ENCODE measurements at regions not wholly inside any gene's neighbourhood (a gene's known extent, or its start where the extent isn't known, plus 50 kb on each side); places are given as distances from the start of the nearest gene placed in this dataset.

DNA sequence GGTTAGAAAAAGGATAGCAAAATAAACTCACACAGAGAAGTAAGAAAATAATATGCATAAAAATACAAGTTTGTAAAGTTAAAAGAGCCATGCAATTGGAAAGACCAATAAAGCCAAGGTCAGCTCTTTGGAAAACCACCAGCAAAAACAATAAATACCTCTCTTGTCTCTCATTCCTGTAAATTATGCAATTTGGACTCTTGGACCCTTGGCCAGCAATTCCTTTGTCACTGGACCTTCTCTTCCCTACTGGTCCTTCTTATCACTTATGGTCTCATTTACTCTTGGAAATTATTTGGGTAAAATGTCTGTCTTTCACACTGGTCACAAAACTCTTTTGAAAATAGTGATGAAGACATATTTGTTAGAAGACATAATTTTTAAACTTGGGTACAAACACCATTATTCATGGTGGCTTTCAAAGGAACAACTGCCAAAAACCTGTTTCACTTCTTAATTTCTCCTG lies 379.5 kb downstream of the TMEM232 start:
- Histone ChIP-seq H2BK20ac (ENCODE audit: low read length) (no peak overlapping the region), H3K9me3 (ENCODE audit: insufficient read depth in 2 of 2, low read depth in 1 of 2, low read length in 1 of 2) (no peaks in the 10 kb centered on the region), H2AK5ac (ENCODE audit: low read depth, low read length) (no peak overlapping the region), H3K79me2 (ENCODE audit: control insufficient read depth in 1 of 2, insufficient read depth in 2 of 2, low read length in 2 of 2) (no peaks in the 10 kb centered on the region), H3K36me3 (ENCODE audit: control insufficient read depth in 2 of 4, insufficient read depth in 4 of 4, low read length in 3 of 4) (no peaks in the 10 kb centered on the region), H4K91ac (replicated peaks; ENCODE audit: insufficient read length, low read length) (no peak overlapping the region), H3K23me2 (ENCODE audit: low read depth, low read length) (no peaks in the 10 kb centered on the region), H3K56ac (replicated peaks; ENCODE audit: insufficient read length, low read depth, low read length) (no peak overlapping the region), H4K20me1 (replicated peaks in 1 of 2; ENCODE audit: control insufficient read depth in 1 of 2, insufficient read depth in 2 of 2, low read length in 2 of 2) (no peaks in the 10 kb centered on the region), H2BK5ac (ENCODE audit: low read depth, low read length) (no peak overlapping the region), H3K79me1 (ENCODE audit: low read depth, low read length) (no peaks in the 10 kb centered on the region), H3K23ac (ENCODE audit: insufficient read length) (no peak overlapping the region), H2BK120ac (replicated peaks; ENCODE audit: low read depth, low read length) (no peak overlapping the region), H3K18ac (ENCODE audit: extremely low read depth, low read length) (no peak overlapping the region), H2AFZ (ENCODE audit: low read length) (no peak overlapping the region), H3K27ac (ENCODE audit: low read depth, low read length) (no peak overlapping the region), H3K4ac (replicated peaks; ENCODE audit: insufficient read length, low read depth, low read length) (no peak overlapping the region), H2BK15ac (ENCODE audit: low read length) (no peak overlapping the region), H3K4me1 (replicated peaks in 1 of 4; ENCODE audit: control insufficient read depth in 3 of 4, insufficient read depth in 4 of 4, low read length in 3 of 4) (no peaks in the 10 kb centered on the region), H4K5ac (ENCODE audit: insufficient read length, low read depth, low read length) (no peak overlapping the region), H3K4me3 (ENCODE audit: extremely low read depth in 1 of 4, insufficient read depth in 2 of 4, low read depth in 3 of 4, low read length in 4 of 4) (no peak overlapping the region), H3K27me3 (replicated peaks in 1 of 4; ENCODE audit: control insufficient read depth in 3 of 4, extremely low read depth in 1 of 4, insufficient read depth in 3 of 4, low read length in 3 of 4) (no peaks in the 10 kb centered on the region), H3K14ac (ENCODE audit: insufficient read length) (no peak overlapping the region), H3K4me2 (ENCODE audit: insufficient read depth in 1 of 2, low read depth in 2 of 2, low read length in 2 of 2) (no peak overlapping the region), H2BK12ac (ENCODE audit: low read depth, low read length) (no peak overlapping the region), H4K8ac (ENCODE audit: extremely low read depth, insufficient read depth, low read length) (no peak overlapping the region), H3K9ac (replicated peaks in 1 of 4; ENCODE audit: extremely low read depth in 1 of 4, low read depth in 3 of 4, low read length in 3 of 4) (no peak overlapping the region)
- DNase-seq (ENCODE audit: low read depth in 1 of 2, low spot score in 2 of 2) = no peak
- CTCF ChIA-PET (ENCODE audit: partially characterized antibody) = no interaction called here
- POLR2A ChIA-PET (ENCODE audit: partially characterized antibody) = no interaction called here
- no peak for FAIRE-seq
- TF ChIP-seq CREB1 (IDR thresholded peaks at IDR 0.05) (no peak), YY1 (IDR thresholded peaks at IDR 0.05; ENCODE audit: low read depth, low read length) (no peak), TCF12 (IDR thresholded peaks at IDR 0.05; ENCODE audit: low read depth, low read length) (no peak), POLR2A (IDR thresholded peaks at IDR 0.05; ENCODE audit: control extremely low read depth in 1 of 2, low read depth in 2 of 2, low read length in 2 of 2) (no peak), TAF7 (optimal IDR thresholded peaks at IDR 0.05; ENCODE audit: borderline replicate concordance, low read depth, low read length) (no peak), SIX5 (IDR thresholded peaks at IDR 0.05; ENCODE audit: low read depth, low read length) (no peak), KDM4A (IDR thresholded peaks at IDR 0.05; ENCODE audit: low read depth, low read length, severe bottlenecking) (no peak), EGR1 (IDR thresholded peaks at IDR 0.05; ENCODE audit: borderline replicate concordance, low read depth, low read length) (no peak), RAD21 (IDR thresholded peaks at IDR 0.05 in 1 of 2, conservative IDR thresholded peaks at IDR 0.05 in 1 of 2; ENCODE audit: low read depth in 2 of 2, low read length in 2 of 2) (no peak), NRF1 (IDR thresholded peaks at IDR 0.05; ENCODE audit: low read depth, low read length) (no peak), RXRA (IDR thresholded peaks at IDR 0.05; ENCODE audit: insufficient read depth, low read depth, low read length) (no peak), SIRT6 (IDR thresholded peaks at IDR 0.05; ENCODE audit: low read length) (no peak), TEAD4 (IDR thresholded peaks at IDR 0.05; ENCODE audit: low read depth, low read length) (no peak), RFX5 (IDR thresholded peaks at IDR 0.05; ENCODE audit: borderline replicate concordance, low read depth, low read length) (no peak)
- TF ChIP-seq, protein P1, sequence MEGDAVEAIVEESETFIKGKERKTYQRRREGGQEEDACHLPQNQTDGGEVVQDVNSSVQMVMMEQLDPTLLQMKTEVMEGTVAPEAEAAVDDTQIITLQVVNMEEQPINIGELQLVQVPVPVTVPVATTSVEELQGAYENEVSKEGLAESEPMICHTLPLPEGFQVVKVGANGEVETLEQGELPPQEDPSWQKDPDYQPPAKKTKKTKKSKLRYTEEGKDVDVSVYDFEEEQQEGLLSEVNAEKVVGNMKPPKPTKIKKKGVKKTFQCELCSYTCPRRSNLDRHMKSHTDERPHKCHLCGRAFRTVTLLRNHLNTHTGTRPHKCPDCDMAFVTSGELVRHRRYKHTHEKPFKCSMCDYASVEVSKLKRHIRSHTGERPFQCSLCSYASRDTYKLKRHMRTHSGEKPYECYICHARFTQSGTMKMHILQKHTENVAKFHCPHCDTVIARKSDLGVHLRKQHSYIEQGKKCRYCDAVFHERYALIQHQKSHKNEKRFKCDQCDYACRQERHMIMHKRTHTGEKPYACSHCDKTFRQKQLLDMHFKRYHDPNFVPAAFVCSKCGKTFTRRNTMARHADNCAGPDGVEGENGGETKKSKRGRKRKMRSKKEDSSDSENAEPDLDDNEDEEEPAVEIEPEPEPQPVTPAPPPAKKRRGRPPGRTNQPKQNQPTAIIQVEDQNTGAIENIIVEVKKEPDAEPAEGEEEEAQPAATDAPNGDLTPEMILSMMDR (IDR thresholded peaks at IDR 0.05; ENCODE audit: control extremely low read depth in 1 of 3, insufficient read depth in 1 of 3, low read depth in 1 of 3, low read length in 3 of 3) = no peak
